ENCODE measurements at regions not wholly inside any gene's neighbourhood (a gene's known extent, or its start where the extent isn't known, plus 50 kb on each side); places are given as distances from the start of the nearest gene placed in this dataset.

- no peak overlapping the region for H3K27ac ChIP-seq (ENCODE audit: low read depth, low read length, severe bottlenecking)
- no peaks in the 10 kb centered on the region for H3K9me3 ChIP-seq (ENCODE audit: control insufficient read depth, low read length)
- no peak overlapping the region for H3K4me3 ChIP-seq (ENCODE audit: extremely low read depth, insufficient read depth, low read length, poor library complexity, severe bottlenecking)
- no peaks in the 10 kb centered on the region for H3K36me3 ChIP-seq (ENCODE audit: control insufficient read depth, insufficient read depth, low read length)
- H3K4me1 ChIP-seq (ENCODE audit: control insufficient read depth, insufficient read depth, low read length, poor library complexity, severe bottlenecking), result no peaks in the 10 kb centered on the region
These were observed 670.6 kb upstream of the PKN2 start for GRCh38 chr1:88013485-88013884.

- H3K4me3 ChIP-seq (ENCODE audit: extremely low read depth, insufficient read depth, low read length, poor library complexity, severe bottlenecking), result no peak overlapping the region
- 75 to 83% methylated on average over 2 of the region's 3 CpGs for WGBS, 2 experiments (ENCODE audit: insufficient coverage in 2 of 2)
- no peaks in the 10 kb centered on the region for H3K36me3 ChIP-seq (ENCODE audit: control insufficient read depth, insufficient read depth, low read length)
- no peak overlapping the region for H3K27ac ChIP-seq (ENCODE audit: low read depth, low read length, severe bottlenecking)
- no peaks in the 10 kb centered on the region for H3K4me1 ChIP-seq (ENCODE audit: control insufficient read depth, insufficient read depth, low read length, poor library complexity, severe bottlenecking)
- H3K9me3 ChIP-seq (ENCODE audit: control insufficient read depth, low read length), result no peaks in the 10 kb centered on the region
These were observed 669.9 kb upstream of the PKN2 start for GRCh38 chr1:88014131-88014530.

GRCh38 chr1:88016947-88017346 is 667.1 kb upstream of the PKN2 start:
- H3K9me3 ChIP-seq (ENCODE audit: control insufficient read depth, low read length), result no peaks in the 10 kb centered on the region
- H3K36me3 ChIP-seq (ENCODE audit: control insufficient read depth, insufficient read depth, low read length), result no peaks in the 10 kb centered on the region
- H3K4me3 ChIP-seq (ENCODE audit: extremely low read depth, insufficient read depth, low read length, poor library complexity, severe bottlenecking), result no peak overlapping the region
- no peak overlapping the region for H3K27ac ChIP-seq (ENCODE audit: low read depth, low read length, severe bottlenecking)
- WGBS, 2 experiments (ENCODE audit: insufficient coverage in 2 of 2), result 84 to 93% methylated on average over 2 to 3 of the region's 3 CpGs
- H3K4me1 ChIP-seq (ENCODE audit: control insufficient read depth, insufficient read depth, low read length, poor library complexity, severe bottlenecking), result no peaks in the 10 kb centered on the region

GRCh38 chr1:88021529-88021928 is 662.5 kb upstream of the PKN2 start:
- Histone ChIP-seq H3K9me3 (ENCODE audit: control insufficient read depth, low read length) (no peaks in the 10 kb centered on the region), H3K27ac (ENCODE audit: low read depth, low read length, severe bottlenecking) (no peak overlapping the region), H3K4me1 (ENCODE audit: control insufficient read depth, insufficient read depth, low read length, poor library complexity, severe bottlenecking) (no peaks in the 10 kb centered on the region), H3K36me3 (ENCODE audit: control insufficient read depth, insufficient read depth, low read length) (no peaks in the 10 kb centered on the region), H3K4me3 (ENCODE audit: extremely low read depth, insufficient read depth, low read length, poor library complexity, severe bottlenecking) (no peak overlapping the region)
- WGBS, 2 experiments (ENCODE audit: insufficient coverage in 2 of 2), result 33% methylated on average over 1 of the region's 1 CpG; no CpG with 5 or more reads in 1 of the 2 experiments

- no peaks in the 10 kb centered on the region for H3K9me3 ChIP-seq (ENCODE audit: control insufficient read depth, low read length)
- H3K4me1 ChIP-seq (ENCODE audit: control insufficient read depth, insufficient read depth, low read length, poor library complexity, severe bottlenecking), result no peaks in the 10 kb centered on the region
- H3K36me3 ChIP-seq (ENCODE audit: control insufficient read depth, insufficient read depth, low read length), result no peaks in the 10 kb centered on the region
- no peak overlapping the region for H3K27ac ChIP-seq (ENCODE audit: low read depth, low read length, severe bottlenecking)
- 86 to 94% methylated on average over 4 of the region's 4 CpGs for WGBS, 2 experiments (ENCODE audit: insufficient coverage in 2 of 2)
- no peak overlapping the region for H3K4me3 ChIP-seq (ENCODE audit: extremely low read depth, insufficient read depth, low read length, poor library complexity, severe bottlenecking)
These were observed 661.6 kb upstream of the PKN2 start for GRCh38 chr1:88022516-88022915.

GRCh38 chr1:88029142-88029541 is 654.9 kb upstream of the PKN2 start:
- Histone ChIP-seq H3K4me1 (ENCODE audit: control insufficient read depth, insufficient read depth, low read length, poor library complexity, severe bottlenecking) (no peaks in the 10 kb centered on the region), H3K9me3 (ENCODE audit: control insufficient read depth, low read length) (no peaks in the 10 kb centered on the region), H3K27ac (ENCODE audit: low read depth, low read length, severe bottlenecking) (no peak overlapping the region), H3K4me3 (ENCODE audit: extremely low read depth, insufficient read depth, low read length, poor library complexity, severe bottlenecking) (no peak overlapping the region), H3K36me3 (ENCODE audit: control insufficient read depth, insufficient read depth, low read length) (no peaks in the 10 kb centered on the region)
- 79 to 80% methylated on average over 1 of the region's 2 CpGs for WGBS, 2 experiments (ENCODE audit: insufficient coverage in 2 of 2)

GRCh38 chr1:88029899-88030298 is 654.2 kb upstream of the PKN2 start:
- Histone ChIP-seq H3K36me3 (ENCODE audit: control insufficient read depth, insufficient read depth, low read length) (no peaks in the 10 kb centered on the region), H3K4me1 (ENCODE audit: control insufficient read depth, insufficient read depth, low read length, poor library complexity, severe bottlenecking) (no peaks in the 10 kb centered on the region), H3K9me3 (ENCODE audit: control insufficient read depth, low read length) (no peaks in the 10 kb centered on the region), H3K27ac (ENCODE audit: low read depth, low read length, severe bottlenecking) (no peak overlapping the region), H3K4me3 (ENCODE audit: extremely low read depth, insufficient read depth, low read length, poor library complexity, severe bottlenecking) (no peak overlapping the region)

- H3K27ac ChIP-seq (ENCODE audit: low read depth, low read length, severe bottlenecking), result no peak overlapping the region
- 87 to 93% methylated on average over 5 to 8 of the region's 8 CpGs for WGBS, 2 experiments (ENCODE audit: insufficient coverage in 2 of 2)
- no peaks in the 10 kb centered on the region for H3K36me3 ChIP-seq (ENCODE audit: control insufficient read depth, insufficient read depth, low read length)
- no peaks in the 10 kb centered on the region for H3K4me1 ChIP-seq (ENCODE audit: control insufficient read depth, insufficient read depth, low read length, poor library complexity, severe bottlenecking)
- H3K4me3 ChIP-seq (ENCODE audit: extremely low read depth, insufficient read depth, low read length, poor library complexity, severe bottlenecking), result no peak overlapping the region
- peaks cover 8% of the 10 kb centered on the region for H3K9me3 ChIP-seq (ENCODE audit: control insufficient read depth, low read length)
These were observed 648.5 kb upstream of the PKN2 start for GRCh38 chr1:88035578-88035977.

GRCh38 chr1:88036345-88037014 is 647.6 kb upstream of the PKN2 start:
- Histone ChIP-seq H3K9me3 (ENCODE audit: control insufficient read depth, low read length) (peaks cover 8% of the 10 kb centered on the region), H3K4me3 (ENCODE audit: extremely low read depth, insufficient read depth, low read length, poor library complexity, severe bottlenecking) (no peak overlapping the region), H3K4me1 (ENCODE audit: control insufficient read depth, insufficient read depth, low read length, poor library complexity, severe bottlenecking) (no peaks in the 10 kb centered on the region), H3K36me3 (ENCODE audit: control insufficient read depth, insufficient read depth, low read length) (no peaks in the 10 kb centered on the region), H3K27ac (ENCODE audit: low read depth, low read length, severe bottlenecking) (no peak overlapping the region)
- 93 to 96% methylated on average over 12 of the region's 12 CpGs for WGBS, 2 experiments (ENCODE audit: insufficient coverage in 2 of 2)

GRCh38 chr1:88039240-88039639 is 644.8 kb upstream of the PKN2 start:
- no peaks in the 10 kb centered on the region for H3K4me1 ChIP-seq (ENCODE audit: control insufficient read depth, insufficient read depth, low read length, poor library complexity, severe bottlenecking)
- H3K27ac ChIP-seq (ENCODE audit: low read depth, low read length, severe bottlenecking), result no peak overlapping the region
- no peak overlapping the region for H3K4me3 ChIP-seq (ENCODE audit: extremely low read depth, insufficient read depth, low read length, poor library complexity, severe bottlenecking)
- peaks cover 8% of the 10 kb centered on the region for H3K9me3 ChIP-seq (ENCODE audit: control insufficient read depth, low read length)
- no CpG with 5 or more reads among the region's 1 CpG for WGBS, 2 experiments (ENCODE audit: insufficient coverage in 2 of 2)
- H3K36me3 ChIP-seq (ENCODE audit: control insufficient read depth, insufficient read depth, low read length), result no peaks in the 10 kb centered on the region

- H3K9me3 ChIP-seq (ENCODE audit: control insufficient read depth, low read length), result peaks cover 3% of the 10 kb centered on the region
- H3K36me3 ChIP-seq (ENCODE audit: control insufficient read depth, insufficient read depth, low read length), result no peaks in the 10 kb centered on the region
- no peak overlapping the region for H3K4me3 ChIP-seq (ENCODE audit: extremely low read depth, insufficient read depth, low read length, poor library complexity, severe bottlenecking)
- no peak overlapping the region for H3K27ac ChIP-seq (ENCODE audit: low read depth, low read length, severe bottlenecking)
- no peaks in the 10 kb centered on the region for H3K4me1 ChIP-seq (ENCODE audit: control insufficient read depth, insufficient read depth, low read length, poor library complexity, severe bottlenecking)
These were observed 640.2 kb upstream of the PKN2 start for GRCh38 chr1:88043834-88044233.

All from mesodermal cell (in vitro differentiated cells).